HG02623 (cell line): ENCODE measurements at regions not wholly inside any gene's neighbourhood (a gene's known extent, or its start where the extent isn't known, plus 50 kb on each side); places are given as distances from the start of the nearest gene placed in this dataset.

Source experiments
- ATAC-seq: cut with Tn5 transposase; IDR thresholded peaks from one replicate; pipeline ENCODE4 v1.9.1; 2021; ENCODE audit warnings: moderate library complexity; ENCODE audit not compliant: unreplicated experiment

- no peak for ATAC-seq
Measured at GRCh38 chr5:58403822-58404433, 56.0 kb downstream of the PLK2 start.

DNA sequence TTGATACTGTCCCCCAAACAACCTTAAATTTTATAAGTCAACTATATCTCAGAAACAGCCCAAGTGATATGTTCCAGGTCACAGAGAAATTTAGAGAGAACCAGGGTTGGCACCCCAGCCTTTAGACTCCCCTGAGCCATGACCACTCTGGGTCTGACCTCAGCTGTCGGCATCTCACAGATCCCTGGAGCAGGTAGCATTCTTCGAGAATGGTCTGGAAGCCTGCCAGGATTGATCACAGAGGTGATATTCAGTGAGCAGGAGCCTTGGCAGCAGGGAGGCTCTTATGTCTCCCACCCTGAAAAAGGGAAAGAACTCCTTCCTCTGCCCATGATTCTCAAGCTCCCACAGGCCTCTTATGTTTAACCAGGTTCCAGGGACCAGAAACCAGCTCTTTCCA, 58.2 kb downstream of the PLK2 start:
- ATAC-seq, result no peak

DNA sequence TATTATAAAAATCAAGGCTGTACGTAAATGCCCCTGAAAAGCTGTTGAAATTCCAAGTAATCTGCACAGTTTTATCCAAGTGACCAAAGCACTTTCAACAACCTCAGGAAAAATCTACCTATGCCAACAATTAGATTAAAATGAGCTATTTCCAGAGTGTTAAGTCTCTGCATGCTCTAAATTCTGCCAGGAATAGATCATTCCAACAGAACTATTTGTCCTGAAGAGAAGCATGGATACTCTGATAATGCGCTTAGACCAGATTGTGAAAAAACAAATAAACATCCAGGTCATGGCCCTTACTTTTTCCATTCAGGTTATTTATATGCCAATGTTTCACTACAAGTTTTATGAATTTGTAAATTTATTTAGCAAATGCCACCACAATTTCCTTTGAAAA, 59.1 kb downstream of the PLK2 start:
- no peak for ATAC-seq

DNA sequence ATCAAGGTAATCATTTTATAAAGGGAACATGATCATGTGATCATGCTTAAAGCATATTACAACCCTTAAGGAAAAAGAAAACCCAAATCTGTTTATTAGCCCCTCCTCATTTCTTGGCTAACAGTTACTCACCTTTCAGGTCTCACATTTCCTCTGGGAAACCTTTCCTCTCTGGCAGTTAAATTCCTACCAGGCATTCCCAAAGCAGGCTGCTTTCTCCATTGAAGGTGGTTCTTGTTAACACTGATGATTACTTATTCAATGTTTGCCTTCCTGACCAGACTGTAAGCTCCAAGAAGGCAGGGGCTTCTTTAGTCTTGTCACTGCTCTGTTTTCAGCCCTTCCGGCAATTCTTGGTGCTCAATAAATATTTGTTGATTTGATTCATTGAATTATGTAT, 59.9 kb downstream of the PLK2 start:
- no peak for ATAC-seq

GRCh38 chr5:58394339-58394738, 65.5 kb downstream of the PLK2 start:
- ATAC-seq, result no peak

GRCh38 chr5:58393716-58394115, 66.2 kb downstream of the PLK2 start:
- ATAC-seq, result no peak

GRCh38 chr5:58392496-58392895, 67.4 kb downstream of the PLK2 start:
- no peak for ATAC-seq

- no peak for ATAC-seq
Measured at GRCh38 chr5:58383448-58383847, 76.4 kb downstream of the PLK2 start.

- ATAC-seq, result no peak
Measured at GRCh38 chr5:58382131-58382534, 77.8 kb downstream of the PLK2 start.

GRCh38 chr5:58381566-58381965, 78.3 kb downstream of the PLK2 start:
- ATAC-seq, result no peak

DNA sequence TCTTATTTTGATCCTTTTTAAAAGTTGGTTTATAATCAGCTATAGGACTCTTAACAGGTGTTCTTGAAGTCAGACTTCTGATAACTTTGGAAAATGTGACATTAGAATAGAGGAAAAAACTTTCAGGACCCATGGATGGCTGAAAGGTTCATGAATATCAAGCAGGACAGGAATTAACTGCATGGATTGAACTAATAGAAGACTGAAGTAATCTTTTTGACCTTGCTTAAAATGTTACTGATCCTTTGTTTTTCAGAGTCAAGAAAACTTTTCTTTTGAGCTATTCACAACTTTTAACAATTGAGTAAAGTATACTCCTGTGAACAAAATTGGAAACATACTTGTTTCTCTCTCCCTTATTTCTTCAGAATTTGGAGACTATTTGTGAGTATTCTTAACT, 79.2 kb downstream of the PLK2 start:
- no peak for ATAC-seq

- ATAC-seq, result no peak
Measured at GRCh38 chr5:58378613-58379390, 81.1 kb downstream of the PLK2 start.

- ATAC-seq, result no peak
Measured at GRCh38 chr5:58370606-58371005, 89.3 kb downstream of the PLK2 start.

DNA sequence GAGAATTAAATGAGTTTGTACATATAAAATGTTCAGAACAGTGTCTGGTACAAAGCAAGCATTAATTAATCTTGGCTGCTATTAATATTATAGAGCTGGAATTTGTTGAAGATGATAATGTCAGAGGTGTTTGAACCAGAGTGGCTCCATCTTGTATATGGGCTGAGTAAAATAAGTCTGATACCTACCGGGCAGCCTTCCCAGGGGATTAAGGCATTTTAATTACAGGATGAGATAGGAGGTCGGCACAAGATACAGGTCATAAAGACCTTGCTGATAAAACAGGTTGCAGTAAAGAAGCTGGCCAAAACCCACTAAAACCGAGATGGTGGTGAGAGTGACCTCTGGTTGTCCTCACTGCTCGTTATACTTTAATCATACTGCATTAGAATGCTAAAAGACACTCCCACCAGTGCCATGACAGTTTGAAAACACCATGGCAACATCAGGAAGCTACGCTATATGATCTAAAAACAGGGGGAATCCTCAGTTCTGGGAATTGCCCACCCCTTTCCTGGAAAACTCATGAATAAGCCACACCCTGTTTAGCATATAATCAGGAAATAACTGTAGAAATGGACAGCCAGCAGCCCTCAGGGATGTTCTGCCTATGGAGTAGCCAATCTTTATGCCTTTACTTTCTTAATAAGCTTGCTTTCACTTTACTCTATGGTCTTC, 90.2 kb downstream of the PLK2 start:
- ATAC-seq, result no peak

DNA sequence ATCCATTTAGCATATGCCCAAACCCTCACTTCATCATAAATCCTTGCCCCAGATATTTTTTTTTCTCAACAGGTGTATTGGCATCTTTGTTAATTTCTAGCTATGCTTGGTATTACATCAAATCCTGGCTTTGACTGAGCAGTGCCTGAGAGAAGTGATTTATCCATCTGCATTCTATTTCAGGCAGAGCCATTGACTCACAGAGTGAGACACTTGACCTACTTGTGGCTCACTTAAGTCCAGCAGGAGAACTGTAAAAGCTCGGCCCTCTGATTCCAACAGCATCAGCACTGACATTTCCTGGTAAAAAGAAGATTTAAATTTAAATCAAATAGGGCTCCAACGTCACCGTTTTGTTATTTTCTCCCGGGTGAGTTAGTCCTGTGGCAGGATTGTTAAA, 93.4 kb downstream of the PLK2 start:
- ATAC-seq, result no peak

- ATAC-seq, result no peak
Measured at GRCh38 chr5:58365791-58366190, 94.1 kb downstream of the PLK2 start.

- ATAC-seq, result no peak
Measured at GRCh38 chr5:58363461-58364249, 96.2 kb downstream of the PLK2 start.

GRCh38 chr5:58362135-58362534, 97.8 kb downstream of the PLK2 start:
- no peak for ATAC-seq

DNA sequence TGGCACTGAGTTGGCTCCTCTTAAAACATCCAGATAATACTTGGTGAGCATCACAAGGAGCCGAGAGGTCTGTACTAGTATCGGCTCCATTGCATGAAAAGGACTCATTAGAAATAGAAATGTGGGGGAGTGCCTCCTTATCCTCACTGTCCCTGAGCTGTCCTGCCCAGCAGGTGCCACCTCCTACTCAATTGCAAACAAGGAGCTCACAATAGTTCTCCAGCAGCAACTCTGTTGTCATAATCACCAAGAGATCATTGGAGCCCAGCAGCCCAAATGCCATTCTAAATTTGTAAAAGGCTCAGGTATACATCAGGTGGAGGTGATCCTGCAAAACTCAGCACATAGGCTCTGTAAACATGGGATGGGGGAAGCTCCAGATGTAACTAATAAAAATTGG, 99.1 kb downstream of the PLK2 start:
- no peak for ATAC-seq

DNA sequence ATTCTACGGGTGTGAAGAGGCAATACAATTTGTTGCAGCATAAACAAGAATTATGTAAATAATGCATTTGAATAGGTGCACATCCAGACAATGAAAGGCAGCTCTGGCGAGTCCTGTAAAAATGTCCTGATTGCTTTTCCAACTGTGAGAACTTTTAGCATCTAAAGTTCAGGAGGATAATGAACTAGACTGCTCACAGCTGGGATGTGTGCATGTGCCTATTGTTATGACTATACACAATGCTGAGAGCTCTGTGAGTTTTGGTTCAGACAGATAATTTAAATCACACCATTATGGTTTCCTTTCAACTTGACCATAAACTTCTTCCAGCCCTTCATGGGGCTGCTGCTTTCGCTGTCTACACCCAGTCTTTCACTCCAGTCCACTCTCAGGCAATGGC, 99.9 kb downstream of the PLK2 start:
- ATAC-seq, result no peak

DNA sequence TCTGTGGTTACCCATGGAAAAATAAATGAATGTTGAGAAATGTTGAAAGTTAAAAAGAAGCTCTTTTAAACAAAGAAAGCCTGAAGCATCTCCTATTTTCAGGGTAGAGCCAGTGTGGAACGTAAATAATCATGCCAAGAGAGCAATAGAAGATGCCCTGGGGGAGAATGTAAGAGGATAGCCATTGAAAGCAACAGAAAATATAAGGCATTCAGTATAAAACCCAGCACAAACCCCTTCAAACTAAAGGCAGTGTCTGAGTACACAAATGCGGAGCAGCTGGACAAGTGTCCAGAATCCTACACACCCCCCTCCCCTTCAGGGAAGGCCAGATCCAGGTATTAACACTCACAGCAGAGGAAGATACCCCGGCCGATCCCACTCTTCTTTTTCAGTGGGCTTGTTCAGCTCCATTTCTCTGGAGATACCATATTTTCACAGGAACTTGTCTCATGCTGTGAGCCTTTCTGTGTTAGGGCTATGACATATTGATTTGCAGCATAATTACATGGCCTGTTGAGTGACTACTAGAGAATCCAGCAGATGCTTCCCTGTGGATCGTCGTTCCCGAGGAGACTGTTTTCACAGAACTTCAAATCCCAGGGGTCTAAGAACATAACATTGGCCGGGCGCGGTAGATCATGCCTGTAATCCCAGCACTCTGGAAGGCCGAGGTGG, 101.2 kb downstream of the PLK2 start:
- no peak for ATAC-seq
